HG02798 (cell line): ENCODE measurements at regions not wholly inside any gene's neighbourhood (a gene's known extent, or its start where the extent isn't known, plus 50 kb on each side); places are given as distances from the start of the nearest gene placed in this dataset.
"Not testable (repeated sequence)": the region's sequence is repeated elsewhere in the genome, so short reads cannot be mapped to it uniquely, and the experiment has no call there.

Experiments
- ATAC-seq: cut with Tn5 transposase; IDR thresholded peaks from one replicate; pipeline ENCODE4 v1.9.1; 2021; ENCODE audit warnings: mild to moderate bottlenecking; ENCODE audit not compliant: unreplicated experiment, poor library complexity

DNA sequence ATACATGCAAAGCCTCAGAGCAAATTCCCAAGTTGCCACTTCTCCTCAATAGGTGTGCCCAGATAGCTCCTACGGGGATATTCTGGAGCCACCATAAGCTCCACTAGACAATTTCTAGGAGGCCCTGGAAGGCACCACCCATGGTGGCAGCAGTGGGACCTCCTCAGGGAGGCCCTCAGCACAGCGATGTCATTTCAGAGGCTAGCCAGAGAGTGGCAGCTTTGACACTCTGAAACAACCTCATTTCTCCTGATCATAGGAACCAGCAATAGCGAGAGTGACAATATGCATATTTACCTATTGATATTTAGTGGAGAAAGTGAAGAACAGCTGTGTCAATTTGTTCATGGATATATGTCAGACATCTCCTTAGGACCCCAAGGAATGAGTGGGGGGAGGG lies 612.3 kb downstream of the SOX5 start:
- no peak for ATAC-seq

DNA sequence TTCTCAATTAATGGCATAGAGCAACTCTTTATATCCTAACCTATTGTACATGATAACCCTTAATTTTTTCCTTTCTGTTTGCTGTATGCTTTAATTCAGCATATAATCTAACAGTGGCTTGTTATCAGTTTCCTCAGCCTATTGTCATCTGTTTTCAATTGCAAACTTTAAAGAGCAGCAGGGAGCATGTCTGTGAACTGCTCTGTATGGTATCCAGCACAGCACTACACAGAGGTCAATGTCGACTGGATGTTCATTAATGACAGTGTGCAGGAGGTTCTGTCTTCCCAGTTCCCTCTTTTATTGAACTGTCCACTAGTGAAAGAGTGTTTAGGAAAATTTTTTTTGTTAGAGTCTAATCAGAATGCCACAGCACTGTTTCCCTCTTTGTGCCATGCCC lies 609.1 kb downstream of the SOX5 start:
- no peak for ATAC-seq

DNA sequence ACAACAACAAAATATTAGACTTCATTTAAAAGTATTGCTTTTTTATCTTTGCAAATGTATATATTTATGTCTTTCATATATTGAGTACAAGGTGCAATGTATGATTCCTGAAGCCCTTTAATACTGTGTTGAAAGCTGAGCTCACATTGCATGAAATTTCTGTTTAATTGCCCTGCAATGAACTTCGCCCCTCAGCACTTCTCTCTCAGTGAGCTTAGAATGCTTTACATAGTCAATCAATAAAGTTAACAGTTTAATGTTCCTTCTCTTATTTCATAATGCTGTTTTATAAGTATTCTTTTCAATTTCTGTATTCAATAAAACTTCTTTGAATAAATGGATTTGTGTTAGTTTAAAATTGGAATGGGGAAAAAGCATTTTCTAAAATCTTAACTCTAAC lies 607.1 kb downstream of the SOX5 start:
- no peak for ATAC-seq

DNA sequence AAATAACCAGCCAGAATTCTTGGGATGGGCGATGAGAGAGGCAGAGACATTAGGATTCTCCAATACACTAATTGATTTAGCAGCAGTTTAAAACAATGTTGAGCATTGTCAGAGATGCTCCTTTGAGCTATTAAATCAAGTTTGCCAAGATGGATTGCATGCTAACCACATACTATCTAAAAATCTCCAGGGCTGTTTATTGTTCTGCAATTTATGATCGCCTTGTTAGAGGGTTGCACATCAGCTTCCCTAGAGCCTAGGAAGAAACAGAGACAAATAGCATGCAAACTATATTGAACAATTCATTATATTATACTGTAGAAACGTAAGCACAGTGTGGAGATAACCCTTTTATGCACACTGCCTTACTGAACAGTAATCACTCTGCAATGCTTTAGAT lies 599.9 kb downstream of the SOX5 start:
- no peak for ATAC-seq

DNA sequence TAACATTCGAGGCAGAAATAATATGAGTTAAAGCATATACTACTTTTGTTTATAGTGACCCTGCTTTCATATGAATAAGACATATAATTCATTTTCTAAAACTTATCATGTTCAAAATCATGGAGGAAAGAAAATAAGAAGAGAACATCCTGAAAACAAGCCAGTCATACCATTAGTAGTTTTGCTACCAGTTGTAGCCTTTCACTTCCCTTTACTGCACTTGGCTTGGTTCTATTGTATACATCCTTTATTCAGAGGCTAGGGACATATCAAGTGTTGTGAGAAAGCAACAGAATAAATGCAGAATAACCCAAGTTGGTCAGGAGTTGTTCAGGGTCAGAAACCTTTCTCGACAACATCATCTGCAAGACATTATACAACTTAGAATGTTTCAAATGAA lies 598.7 kb downstream of the SOX5 start:
- no peak for ATAC-seq

DNA sequence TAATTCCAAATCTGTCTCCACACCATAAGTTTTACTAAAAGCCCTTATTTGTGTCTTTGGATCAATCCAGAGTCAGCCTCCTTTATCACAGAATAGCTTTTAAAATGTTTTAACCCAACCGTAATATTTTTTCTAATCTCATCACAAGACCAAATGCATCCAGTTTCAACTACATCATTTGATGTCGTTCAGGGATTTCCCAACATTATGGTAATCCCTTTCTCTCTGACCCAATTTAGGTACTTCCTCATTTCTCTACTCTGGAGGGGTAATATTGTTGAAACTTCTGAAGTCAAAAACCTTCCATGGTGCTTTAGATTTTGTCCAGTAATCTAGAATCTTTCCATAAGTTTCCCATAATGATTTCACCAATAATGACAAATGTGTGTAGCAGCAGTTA lies 596.8 kb downstream of the SOX5 start:
- ATAC-seq: no peak

DNA sequence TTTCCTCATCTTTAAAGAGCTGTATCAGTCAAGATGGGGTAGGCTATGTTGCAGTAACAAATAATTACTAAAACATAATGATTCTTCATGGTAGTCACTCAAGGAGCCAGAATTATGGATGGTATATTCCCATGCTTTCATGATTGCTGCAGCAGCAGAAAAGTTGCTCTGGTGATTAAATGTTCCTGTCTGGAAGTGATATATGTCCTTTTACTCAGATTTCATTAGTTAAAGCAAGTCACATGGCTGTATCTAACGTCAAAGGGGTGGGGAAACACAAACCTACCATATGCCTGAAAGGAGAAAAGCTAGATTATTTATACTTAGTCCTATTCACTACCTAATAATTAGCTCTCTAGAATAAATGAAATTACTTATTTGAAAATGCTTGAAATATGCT lies 594.7 kb downstream of the SOX5 start:
- ATAC-seq: no peak

DNA sequence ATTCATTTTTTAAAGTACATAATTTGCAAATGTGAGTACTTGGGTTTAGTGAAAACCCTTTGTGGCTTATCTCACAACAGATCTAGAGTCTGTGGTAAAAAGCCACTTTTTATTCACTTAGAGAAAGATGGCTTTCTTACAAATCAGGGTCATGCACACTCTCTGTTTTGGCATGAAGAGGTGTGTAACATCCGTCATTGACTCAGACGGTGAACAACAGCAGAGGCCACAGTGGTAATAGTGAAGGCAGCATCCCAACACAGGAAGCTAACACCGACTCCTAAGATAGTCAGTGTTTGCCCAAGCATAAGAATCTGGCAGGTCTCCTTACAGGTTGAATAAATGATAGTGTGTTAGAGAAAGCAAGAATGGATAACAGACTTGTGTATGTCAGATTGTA lies 593.0 kb downstream of the SOX5 start:
- ATAC-seq: no peak

DNA sequence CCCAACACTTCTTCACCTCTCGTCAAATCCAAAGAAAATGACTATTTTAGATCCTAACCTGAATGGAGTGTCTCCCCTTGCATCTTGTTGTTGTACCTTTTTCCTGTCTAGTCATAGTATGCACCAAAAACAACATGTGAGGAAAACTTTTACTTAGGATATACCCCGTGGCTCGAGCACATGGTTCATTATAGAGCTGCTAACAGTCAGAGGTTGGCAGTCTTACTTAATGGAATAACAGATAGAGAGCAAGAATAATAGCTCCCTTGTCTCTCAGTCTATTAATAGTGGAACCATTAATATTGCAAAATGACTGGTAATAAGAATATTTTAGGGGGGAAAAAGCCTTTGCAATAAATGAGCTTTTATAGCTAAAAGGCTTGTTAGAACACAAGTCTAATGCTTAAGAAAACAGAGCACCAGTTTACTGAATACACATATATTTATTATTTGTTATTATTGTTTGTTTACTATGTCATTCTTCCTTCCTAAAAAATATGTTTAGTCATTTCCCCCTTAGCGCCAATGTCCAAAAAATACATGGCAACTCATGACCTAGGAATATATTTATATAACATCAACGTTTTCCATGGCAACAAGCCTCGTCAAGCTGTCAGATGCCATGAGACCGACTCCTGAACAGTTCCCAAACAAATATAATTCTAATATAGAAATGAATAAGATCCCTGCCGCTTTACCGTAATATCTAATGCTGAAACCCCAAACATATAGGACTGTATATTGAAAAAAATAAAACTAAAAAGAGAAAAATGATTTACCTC lies 592.4 kb downstream of the SOX5 start:
- no peak for ATAC-seq

DNA sequence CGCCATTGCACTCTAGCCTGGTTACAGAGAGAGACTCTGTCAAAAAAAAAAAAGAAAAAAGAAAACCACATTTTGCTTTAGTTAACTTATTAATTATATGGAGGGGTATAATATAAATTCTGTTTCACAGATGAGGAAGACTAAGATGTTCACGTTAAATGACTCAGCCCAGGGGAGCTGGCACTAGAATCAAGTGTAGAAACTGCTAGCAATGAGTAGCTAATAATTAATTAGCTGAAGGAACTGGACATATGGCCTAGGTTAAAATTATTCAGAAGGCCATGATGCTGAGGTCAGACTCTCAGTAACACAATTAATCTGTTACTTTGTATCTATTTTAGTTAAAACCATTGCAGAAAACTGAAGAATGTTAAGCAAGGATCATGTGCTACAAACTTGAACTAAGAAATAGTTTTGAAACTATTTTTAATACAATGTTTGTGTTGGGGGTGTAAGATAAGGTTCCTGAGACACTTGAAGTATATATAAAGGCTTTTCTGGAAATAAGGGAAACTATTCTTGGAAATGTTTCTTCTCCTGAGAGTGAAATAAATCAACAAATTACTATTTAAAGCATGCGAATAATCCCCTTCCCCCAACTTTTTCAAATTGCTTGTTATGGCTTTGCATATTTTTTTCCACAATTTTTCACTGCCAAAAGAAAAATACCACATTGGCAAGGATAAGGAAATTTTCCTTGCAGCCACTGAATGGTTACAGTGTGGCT lies 589.3 kb downstream of the SOX5 start:
- ATAC-seq: no peak

DNA sequence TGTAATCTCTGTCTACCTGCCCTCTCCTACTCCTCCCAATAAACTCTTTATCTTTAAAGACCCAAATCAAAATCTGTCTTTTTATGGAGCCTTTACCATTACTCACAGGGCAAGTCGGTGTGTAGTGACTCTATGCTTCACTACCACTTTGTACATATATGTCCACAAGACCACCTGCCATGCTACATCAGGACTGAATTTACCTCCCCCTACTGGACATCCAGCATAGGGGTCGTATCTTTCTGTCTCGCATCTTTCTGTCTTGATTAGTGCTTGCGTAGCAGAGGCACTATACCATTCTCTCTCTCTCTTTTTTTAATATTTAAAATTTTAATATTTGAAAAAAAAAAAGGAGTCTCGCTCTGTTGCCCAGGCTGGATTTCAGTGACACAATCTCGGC lies 587.5 kb downstream of the SOX5 start:
- no peak for ATAC-seq

DNA sequence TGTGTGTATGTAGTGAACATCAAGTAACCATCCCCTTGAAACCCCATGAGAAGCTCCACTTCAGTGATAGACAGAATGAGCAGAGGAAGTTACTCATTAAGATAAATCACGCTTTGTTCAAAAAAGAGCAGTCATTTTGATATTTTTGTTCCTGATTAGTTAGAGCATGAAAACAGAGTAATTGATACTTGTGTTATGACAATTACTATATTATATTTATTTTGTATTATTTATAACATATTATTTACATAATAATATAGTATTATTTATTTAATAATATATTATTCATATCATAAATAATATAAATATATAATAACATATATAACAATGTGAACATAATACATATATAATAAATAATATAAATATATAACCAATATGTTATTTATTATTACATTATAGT lies 580.9 kb downstream of the SOX5 start:
- no peak for ATAC-seq

DNA sequence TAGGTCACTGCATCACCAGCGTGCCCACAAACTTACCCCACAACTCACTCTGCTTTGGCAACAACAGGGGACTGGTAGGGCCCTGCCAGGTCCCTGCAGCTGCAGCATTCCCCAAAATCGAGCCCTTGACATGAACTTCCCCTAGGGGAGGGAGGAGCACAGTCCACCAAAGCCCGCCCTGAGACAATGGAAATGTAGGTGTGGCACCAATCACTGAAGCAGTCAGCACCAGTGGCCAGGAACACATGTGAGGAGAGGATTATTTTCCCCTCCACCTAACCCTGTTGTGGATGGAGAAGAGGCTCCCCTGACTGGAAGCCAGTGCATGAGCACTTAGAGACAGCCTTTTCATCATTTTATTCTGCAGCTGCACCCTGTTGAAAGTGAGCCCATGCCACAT lies 573.8 kb downstream of the SOX5 start:
- ATAC-seq: no peak

DNA sequence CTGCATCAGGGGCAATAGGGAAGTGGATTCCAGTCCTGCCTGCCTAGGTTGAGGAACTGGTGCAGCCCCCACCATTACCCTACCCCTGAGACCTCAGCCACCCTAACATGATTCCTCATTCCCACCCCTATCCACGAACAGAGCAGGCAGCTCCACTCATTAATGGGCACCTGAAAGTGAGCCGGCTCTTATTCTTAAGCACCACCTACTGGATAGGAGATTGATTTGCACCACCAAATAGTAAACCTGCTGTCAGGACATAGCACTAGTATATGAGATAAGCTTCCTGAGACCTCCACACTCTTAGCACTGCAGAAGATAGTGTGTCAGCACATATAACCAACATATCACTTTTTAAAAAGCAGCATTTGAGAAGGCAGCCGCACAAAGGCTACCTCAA lies 573.2 kb downstream of the SOX5 start:
- ATAC-seq: no peak

DNA sequence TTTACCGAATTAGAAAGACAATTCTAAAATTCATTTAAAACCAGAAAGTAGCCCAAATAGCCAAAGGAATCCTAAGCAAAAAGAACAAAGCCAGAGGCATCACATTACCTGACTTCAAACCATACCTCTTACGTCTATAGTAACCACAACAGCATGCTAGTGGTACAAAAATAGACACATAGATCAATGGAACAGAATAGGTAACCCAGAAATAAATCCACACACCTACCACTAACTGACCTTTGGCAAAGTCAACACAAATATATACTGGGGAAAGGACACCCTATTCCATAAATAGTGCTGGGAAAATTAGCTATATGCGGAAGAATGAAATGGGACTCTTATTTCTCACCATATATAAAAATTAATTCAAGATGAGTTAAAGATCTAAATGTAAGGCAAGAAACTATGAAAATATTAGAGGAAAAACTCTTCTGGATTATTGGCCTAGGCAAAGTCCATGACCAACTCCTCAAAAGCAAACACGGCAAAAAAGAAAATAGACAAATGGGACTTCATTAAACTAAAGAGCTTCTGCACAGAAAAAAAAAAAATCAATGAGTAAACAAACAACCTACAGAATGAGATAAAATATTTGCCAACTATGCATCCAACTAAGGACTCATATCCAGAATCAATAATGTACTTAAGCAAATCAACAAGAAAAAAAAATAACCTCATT lies 568.9 kb downstream of the SOX5 start:
- ATAC-seq: no peak

DNA sequence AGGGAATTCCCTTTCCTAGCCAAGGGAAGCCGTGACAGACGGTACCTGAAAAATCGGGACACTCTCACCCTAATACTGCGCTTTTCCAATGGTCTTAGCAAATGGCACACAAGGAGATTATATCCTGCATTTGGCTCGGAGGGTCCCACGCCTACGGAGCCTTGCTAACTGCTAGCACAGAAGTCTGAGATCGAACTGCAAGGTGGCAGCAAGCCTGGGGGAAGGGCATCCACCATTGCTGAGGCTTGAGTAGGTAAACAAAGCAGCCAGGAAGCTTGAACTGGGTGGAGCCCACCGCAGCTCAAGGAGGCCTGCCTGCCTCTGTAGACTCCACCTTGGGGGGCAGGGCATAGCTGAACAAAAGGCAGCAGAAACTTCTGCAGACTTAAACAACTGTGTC lies 560.6 kb downstream of the SOX5 start:
- not testable (repeated sequence) for ATAC-seq

DNA sequence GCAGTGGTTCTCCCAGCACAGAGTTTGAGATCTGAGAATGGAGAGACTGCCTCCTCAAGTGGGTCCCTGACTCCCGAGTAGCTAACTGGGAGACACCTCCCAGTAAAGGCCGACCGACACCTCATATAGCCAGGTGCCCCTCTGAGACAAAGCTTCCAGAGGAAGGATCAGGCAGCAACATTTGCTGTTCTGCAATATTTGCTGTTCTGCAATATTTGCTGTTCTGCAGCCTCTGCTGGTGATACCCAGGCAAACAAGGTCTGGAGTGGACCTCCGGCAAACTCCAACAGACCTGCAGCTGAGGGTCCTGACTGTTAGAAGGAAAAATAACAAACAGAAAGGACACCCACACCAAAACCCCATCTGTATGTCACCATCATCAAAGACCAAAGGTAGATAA lies 560.2 kb downstream of the SOX5 start:
- ATAC-seq: not testable (repeated sequence)

DNA sequence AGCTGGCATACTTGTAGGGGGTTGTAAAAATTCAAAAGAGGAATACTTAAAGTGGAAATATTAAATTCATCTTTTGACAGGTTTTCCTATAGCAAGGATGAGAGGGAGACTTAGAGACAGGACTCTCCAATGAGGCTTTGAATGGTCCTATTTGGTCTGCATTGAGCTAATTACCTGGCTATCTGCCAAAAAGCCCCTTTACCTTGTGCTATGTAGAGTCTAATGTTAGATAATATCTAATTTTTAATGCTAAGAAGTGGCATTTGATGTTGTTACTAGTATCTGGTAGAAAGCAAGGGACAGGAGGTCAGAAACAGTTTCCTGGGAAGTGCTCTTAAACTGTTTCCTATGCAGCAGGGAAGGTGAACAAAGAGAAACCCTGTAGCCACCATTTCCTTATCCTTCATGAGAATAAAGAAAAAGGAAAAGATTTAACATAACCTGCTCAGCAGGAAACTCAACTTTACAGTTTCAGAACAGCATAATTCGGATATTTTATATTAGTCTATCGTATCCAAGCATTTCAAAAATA lies 550.0 kb downstream of the SOX5 start:
- ATAC-seq: no peak

DNA sequence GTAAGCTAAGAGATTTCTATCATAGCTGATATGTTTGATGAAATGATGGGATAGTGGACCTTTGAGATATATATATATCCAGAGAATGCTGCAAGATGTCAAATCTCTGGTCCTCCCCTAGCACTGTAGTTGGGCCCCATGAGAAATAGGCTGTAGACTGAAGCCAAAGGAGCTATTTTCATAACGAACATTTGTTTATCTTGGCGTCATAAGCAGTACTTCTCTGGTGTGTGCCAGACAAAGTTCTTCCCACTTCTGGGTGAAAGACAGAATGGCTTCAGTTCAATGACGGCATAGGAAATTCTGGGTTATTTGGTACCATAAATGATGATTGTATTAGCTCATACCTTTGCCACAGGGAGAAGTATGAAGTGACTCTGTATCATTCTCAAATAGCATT lies 534.3 kb downstream of the SOX5 start:
- ATAC-seq: no peak

DNA sequence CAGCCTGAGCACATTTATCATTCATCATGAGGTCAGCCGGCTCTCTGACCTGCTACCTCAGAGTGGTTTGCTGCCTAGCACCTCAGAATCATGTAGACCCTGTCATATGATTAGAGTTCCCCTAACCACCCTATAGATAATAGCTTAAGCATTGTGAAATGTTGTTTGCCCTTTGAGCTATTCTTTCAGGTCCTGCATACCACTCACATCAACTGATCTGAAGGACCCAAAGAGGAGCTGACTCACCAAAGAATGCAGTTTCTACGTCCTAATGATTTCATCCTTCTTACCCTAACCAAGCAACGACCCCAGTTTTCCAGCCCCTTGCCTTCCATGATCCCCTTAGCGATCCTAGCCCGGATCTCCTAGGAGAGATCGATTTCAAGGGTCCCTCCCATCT lies 527.9 kb downstream of the SOX5 start:
- ATAC-seq: no peak

DNA sequence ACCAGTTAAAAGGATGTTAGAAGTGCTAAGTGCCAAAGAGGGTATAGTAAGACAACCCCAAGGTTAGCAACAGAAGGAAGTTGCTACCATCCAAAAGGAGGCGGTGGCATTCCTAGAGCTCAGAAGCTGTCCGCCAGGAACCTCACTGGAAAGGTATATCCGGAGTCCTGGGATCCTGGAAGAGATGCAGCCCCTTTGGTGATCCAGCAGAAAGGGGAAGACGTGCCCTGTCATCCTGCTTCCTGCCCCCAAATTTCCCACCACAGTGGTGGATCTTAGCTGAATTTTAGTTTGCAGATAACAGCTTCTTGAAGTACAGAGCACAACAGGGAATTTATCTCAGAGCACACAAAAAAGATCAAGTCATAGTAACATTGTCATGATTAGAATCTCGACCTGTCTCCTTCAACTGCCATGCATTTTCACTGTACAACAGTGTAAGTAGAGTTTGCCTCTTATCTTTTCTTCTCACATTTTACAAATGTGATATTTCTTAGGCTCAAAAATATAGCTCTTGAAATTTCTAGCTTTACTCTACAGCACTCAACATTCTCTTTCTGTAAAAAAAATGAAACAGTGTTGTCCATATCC lies 526.3 kb downstream of the SOX5 start:
- ATAC-seq: no peak
